SK-N-SH treated with all-trans-retinoic acid at 6 μM for 48 hours (cell line): ENCODE measurements at regions not wholly inside any gene's neighbourhood (a gene's known extent, or its start where the extent isn't known, plus 50 kb on each side); places are given as distances from the start of the nearest gene placed in this dataset.

ENCODE experiments used
- ATAC-seq: fragments of 200-7000 bp; cut with Tn5 transposase; 3 replicates; pipeline ENCODE4 v1.9.1; 2020; ENCODE audit warnings: mild to moderate bottlenecking, moderate library complexity
- ARNTL ChIP-seq: fragments of 450-650 bp; formaldehyde crosslinking; IDR thresholded peaks from 2 replicates; pipeline ENCODE4 v1.5.0; 2020; ENCODE audit warnings: low read depth, mild to moderate bottlenecking, moderate library complexity, borderline replicate concordance
- BACH2 ChIP-seq: fragments of 250-450 bp; sonication (Bioruptor Pico); IDR thresholded peaks from 2 replicates; pipeline ENCODE4 v1.9.0; 2021; ENCODE audit warnings: mild to moderate bottlenecking, borderline replicate concordance
- CSDC2 ChIP-seq: fragments of 250-450 bp; sonication (Bioruptor Pico); IDR thresholded peaks from 2 replicates; pipeline ENCODE4 v1.5.0; 2020; ENCODE audit warnings: mild to moderate bottlenecking, moderate library complexity
- ESRRG ChIP-seq: fragments of 250-450 bp; sonication (Bioruptor Pico); IDR thresholded peaks from 2 replicates; pipeline ENCODE4 v1.6.1; 2021; ENCODE audit warnings: mild to moderate bottlenecking
- GLIS3 ChIP-seq: fragments of 250-450 bp; sonication (Bioruptor Pico); IDR thresholded peaks from 2 replicates; pipeline ENCODE4 v1.5.0; 2020; ENCODE audit warnings: mild to moderate bottlenecking, moderate library complexity
- ISL1 ChIP-seq: fragments of 250-450 bp; sonication (Bioruptor Pico); IDR thresholded peaks from 2 replicates; pipeline ENCODE4 v2.1.2; 2022; ENCODE audit warnings: mild to moderate bottlenecking, moderate library complexity
- OSR1 ChIP-seq: fragments of 250-450 bp; sonication (Bioruptor Pico); IDR thresholded peaks from 2 replicates; pipeline ENCODE4 v1.8.0; 2022; ENCODE audit warnings: moderate library complexity, mild to moderate bottlenecking, inconsistent platforms
- PPARA ChIP-seq: fragments of 250-450 bp; sonication (Bioruptor Pico); IDR thresholded peaks from 2 replicates; pipeline ENCODE4 v1.5.0; 2020; ENCODE audit warnings: mild to moderate bottlenecking, borderline replicate concordance
- RARB ChIP-seq: fragments of 250-450 bp; sonication (Bioruptor Pico); IDR thresholded peaks from 2 replicates; pipeline ENCODE4 v1.8.0; 2021; ENCODE audit warnings: mild to moderate bottlenecking, moderate library complexity
- SNAI2 ChIP-seq: fragments of 250-450 bp; sonication (Bioruptor Pico); IDR thresholded peaks from 2 replicates; pipeline ENCODE4 v1.5.0; 2020; ENCODE audit warnings: mild to moderate bottlenecking, moderate library complexity
- TCF4 ChIP-seq: fragments of 250-450 bp; sonication (Bioruptor Pico); IDR thresholded peaks from 2 replicates; pipeline ENCODE4 v1.8.0; 2021; ENCODE audit warnings: mild to moderate bottlenecking, moderate library complexity, borderline replicate concordance
- TOX ChIP-seq: fragments of 250-450 bp; sonication (Bioruptor Pico); IDR thresholded peaks from 2 replicates; pipeline ENCODE4 v1.8.0; 2021; ENCODE audit warnings: mild to moderate bottlenecking, moderate library complexity, borderline replicate concordance
- ZC3H10 ChIP-seq: fragments of 250-450 bp; sonication (Bioruptor Pico); IDR thresholded peaks from 2 replicates; pipeline ENCODE4 v1.5.1; 2021; ENCODE audit warnings: mild to moderate bottlenecking, moderate library complexity
- ZFP3 ChIP-seq: fragments of 250-450 bp; sonication (Bioruptor Pico); IDR thresholded peaks from 2 replicates; pipeline ENCODE4 v1.5.0; 2020; ENCODE audit warnings: mild to moderate bottlenecking, moderate library complexity
- ZFP30 ChIP-seq: fragments of 450-650 bp; formaldehyde crosslinking; IDR thresholded peaks from 2 replicates; pipeline ENCODE4 v1.5.0; 2022; ENCODE audit warnings: mild to moderate bottlenecking, moderate library complexity
- ZNF565 ChIP-seq: fragments of 450-650 bp; formaldehyde crosslinking; conservative IDR thresholded peaks from 2 replicates; pipeline ENCODE4 v1.5.0; 2020; ENCODE audit warnings: low read depth, mild to moderate bottlenecking, moderate library complexity
- ZNF70 ChIP-seq: fragments of 450-650 bp; formaldehyde crosslinking; IDR thresholded peaks from 2 replicates; pipeline ENCODE4 v1.5.0; 2020; ENCODE audit warnings: mild to moderate bottlenecking, moderate library complexity
- ZNF8 ChIP-seq: fragments of 450-650 bp; formaldehyde crosslinking; IDR thresholded peaks from 2 replicates; pipeline ENCODE4 v1.5.0; 2020; ENCODE audit warnings: mild to moderate bottlenecking, moderate library complexity
- TF ChIP-seq, protein P1 (sequence below): fragments of 250-450 bp; sonication (Bioruptor Pico); IDR thresholded peaks from 2 replicates; pipeline ENCODE4 v1.5.0; 2020; ENCODE audit warnings: mild to moderate bottlenecking, moderate library complexity
- TF ChIP-seq, protein P2 (sequence below): fragments of 250-450 bp; sonication (Bioruptor Pico); IDR thresholded peaks from 2 replicates; pipeline ENCODE4 v1.5.1; 2020; ENCODE audit warnings: low read depth, mild to moderate bottlenecking, moderate library complexity
- TF ChIP-seq, protein P3 (sequence below): fragments of 250-450 bp; sonication (Bioruptor Pico); IDR thresholded peaks from 2 replicates; pipeline ENCODE4 v1.8.0; 2021; ENCODE audit warnings: low read depth, mild to moderate bottlenecking, moderate library complexity, borderline replicate concordance
- TF ChIP-seq, protein P4 (sequence below): fragments of 250-450 bp; sonication (Bioruptor Pico); IDR thresholded peaks from 2 replicates; pipeline ENCODE4 v1.8.0; 2020; ENCODE audit warnings: mild to moderate bottlenecking, moderate library complexity, borderline replicate concordance
- TF ChIP-seq, protein P5 (sequence below): fragments of 250-450 bp; sonication (Bioruptor Pico); IDR thresholded peaks from 2 replicates; pipeline ENCODE4 v1.5.1; 2021; ENCODE audit warnings: mild to moderate bottlenecking, moderate library complexity

DNA sequence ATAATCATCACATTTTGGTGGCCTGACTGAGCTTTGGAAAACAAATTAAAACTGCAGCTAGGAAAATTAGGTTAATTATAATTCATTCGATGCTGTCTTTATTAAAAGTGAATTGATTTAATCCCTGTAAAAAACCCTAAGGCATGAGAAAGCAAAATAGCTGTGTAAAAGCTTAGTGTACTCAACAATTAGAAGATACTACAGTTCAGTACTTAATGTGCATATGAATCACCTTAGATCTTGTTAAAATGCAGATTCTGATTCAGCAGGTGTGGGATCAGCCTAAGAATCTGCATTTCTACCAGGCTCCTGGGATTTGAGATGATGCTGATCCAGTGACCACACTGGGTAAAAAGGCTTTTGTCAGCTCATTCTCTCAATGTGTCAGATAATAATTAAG, 559.9 kb upstream of the GOLIM4 start (continued):
- no peak for TF ChIP-seq ZNF565 (CRISPR knock-in tag)
- no peak for TF ChIP-seq CSDC2

DNA sequence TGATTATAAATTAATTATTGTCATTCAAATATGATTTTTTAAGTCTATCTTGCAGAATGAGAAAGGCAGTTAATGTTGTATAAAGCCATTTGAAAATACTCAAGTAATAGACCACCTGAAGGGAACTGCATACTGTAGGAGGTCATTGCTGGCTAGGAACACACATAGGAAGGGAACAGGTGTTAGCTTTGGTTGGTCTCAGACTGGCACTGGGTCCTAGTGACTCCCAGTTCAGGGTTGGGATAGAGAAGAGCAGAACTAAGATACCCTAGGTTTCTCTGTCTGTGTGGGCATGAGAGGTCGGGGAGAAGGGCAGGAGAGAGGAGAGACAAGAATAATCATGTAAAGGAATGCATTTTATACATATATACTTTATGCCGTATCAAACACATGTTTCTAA, 559.0 kb upstream of the GOLIM4 start:
- TF ChIP-seq PPARA (CRISPR knock-in tag) (no peak), TCF4 (CRISPR knock-in tag) (no peak), ESRRG (CRISPR knock-in tag) (no peak), ISL1 (CRISPR knock-in tag) (no peak), SNAI2 (CRISPR knock-in tag) (no peak), BACH2 (CRISPR knock-in tag) (no peak), ZC3H10 (CRISPR knock-in tag) (no peak), RARB (CRISPR knock-in tag) (no peak), ZNF70 (CRISPR knock-in tag) (no peak), ZNF8 (CRISPR knock-in tag) (no peak), CSDC2 (no peak), ZFP3 (CRISPR knock-in tag) (no peak), OSR1 (no peak), GLIS3 (CRISPR knock-in tag) (no peak), TOX (CRISPR knock-in tag) (no peak)
- TF ChIP-seq, protein P1, sequence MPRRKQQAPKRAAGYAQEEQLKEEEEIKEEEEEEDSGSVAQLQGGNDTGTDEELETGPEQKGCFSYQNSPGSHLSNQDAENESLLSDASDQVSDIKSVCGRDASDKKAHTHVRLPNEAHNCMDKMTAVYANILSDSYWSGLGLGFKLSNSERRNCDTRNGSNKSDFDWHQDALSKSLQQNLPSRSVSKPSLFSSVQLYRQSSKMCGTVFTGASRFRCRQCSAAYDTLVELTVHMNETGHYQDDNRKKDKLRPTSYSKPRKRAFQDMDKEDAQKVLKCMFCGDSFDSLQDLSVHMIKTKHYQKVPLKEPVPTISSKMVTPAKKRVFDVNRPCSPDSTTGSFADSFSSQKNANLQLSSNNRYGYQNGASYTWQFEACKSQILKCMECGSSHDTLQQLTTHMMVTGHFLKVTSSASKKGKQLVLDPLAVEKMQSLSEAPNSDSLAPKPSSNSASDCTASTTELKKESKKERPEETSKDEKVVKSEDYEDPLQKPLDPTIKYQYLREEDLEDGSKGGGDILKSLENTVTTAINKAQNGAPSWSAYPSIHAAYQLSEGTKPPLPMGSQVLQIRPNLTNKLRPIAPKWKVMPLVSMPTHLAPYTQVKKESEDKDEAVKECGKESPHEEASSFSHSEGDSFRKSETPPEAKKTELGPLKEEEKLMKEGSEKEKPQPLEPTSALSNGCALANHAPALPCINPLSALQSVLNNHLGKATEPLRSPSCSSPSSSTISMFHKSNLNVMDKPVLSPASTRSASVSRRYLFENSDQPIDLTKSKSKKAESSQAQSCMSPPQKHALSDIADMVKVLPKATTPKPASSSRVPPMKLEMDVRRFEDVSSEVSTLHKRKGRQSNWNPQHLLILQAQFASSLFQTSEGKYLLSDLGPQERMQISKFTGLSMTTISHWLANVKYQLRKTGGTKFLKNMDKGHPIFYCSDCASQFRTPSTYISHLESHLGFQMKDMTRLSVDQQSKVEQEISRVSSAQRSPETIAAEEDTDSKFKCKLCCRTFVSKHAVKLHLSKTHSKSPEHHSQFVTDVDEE = no peak
- TF ChIP-seq, protein P2, sequence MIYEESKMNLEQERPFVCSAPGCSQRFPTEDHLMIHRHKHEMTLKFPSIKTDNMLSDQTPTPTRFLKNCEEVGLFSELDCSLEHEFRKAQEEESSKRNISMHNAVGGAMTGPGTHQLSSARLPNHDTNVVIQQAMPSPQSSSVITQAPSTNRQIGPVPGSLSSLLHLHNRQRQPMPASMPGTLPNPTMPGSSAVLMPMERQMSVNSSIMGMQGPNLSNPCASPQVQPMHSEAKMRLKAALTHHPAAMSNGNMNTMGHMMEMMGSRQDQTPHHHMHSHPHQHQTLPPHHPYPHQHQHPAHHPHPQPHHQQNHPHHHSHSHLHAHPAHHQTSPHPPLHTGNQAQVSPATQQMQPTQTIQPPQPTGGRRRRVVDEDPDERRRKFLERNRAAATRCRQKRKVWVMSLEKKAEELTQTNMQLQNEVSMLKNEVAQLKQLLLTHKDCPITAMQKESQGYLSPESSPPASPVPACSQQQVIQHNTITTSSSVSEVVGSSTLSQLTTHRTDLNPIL = no peak
- TF ChIP-seq, protein P3, sequence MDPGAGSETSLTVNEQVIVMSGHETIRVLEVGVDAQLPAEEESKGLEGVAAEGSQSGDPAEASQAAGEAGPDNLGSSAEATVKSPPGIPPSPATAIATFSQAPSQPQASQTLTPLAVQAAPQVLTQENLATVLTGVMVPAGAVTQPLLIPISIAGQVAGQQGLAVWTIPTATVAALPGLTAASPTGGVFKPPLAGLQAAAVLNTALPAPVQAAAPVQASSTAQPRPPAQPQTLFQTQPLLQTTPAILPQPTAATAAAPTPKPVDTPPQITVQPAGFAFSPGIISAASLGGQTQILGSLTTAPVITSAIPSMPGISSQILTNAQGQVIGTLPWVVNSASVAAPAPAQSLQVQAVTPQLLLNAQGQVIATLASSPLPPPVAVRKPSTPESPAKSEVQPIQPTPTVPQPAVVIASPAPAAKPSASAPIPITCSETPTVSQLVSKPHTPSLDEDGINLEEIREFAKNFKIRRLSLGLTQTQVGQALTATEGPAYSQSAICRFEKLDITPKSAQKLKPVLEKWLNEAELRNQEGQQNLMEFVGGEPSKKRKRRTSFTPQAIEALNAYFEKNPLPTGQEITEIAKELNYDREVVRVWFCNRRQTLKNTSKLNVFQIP (CRISPR knock-in tag) = no peak
- no peak for ATAC-seq

DNA sequence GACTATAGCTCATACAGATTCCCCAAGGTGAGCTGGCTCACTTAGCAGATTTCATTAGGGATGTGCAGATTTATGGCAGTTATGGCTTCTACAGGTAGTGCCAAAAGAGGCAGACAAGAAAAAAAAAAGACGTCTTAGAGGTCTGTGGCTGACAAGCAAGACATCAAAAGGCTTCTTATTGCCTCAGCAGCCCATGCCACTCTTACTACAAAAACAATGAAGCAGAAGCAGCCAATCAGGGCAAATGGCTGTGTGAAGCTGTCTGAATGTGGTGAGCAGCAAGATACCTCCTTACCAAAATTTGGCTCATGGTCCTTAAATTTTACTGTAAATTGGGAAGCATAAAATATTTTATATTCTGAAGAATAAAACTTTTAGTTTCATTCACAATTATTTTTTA, 557.5 kb upstream of the GOLIM4 start:
- TF ChIP-seq ARNTL (CRISPR knock-in tag) (no peak), PPARA (CRISPR knock-in tag) (no peak), ZNF70 (CRISPR knock-in tag) (no peak), TOX (CRISPR knock-in tag) (no peak), BACH2 (CRISPR knock-in tag) (no peak), ISL1 (CRISPR knock-in tag) (no peak), SNAI2 (CRISPR knock-in tag) (no peak), TCF4 (CRISPR knock-in tag) (no peak), ZNF565 (CRISPR knock-in tag) (no peak), ZFP30 (CRISPR knock-in tag) (no peak), ZNF8 (CRISPR knock-in tag) (no peak)
- TF ChIP-seq, protein P4, sequence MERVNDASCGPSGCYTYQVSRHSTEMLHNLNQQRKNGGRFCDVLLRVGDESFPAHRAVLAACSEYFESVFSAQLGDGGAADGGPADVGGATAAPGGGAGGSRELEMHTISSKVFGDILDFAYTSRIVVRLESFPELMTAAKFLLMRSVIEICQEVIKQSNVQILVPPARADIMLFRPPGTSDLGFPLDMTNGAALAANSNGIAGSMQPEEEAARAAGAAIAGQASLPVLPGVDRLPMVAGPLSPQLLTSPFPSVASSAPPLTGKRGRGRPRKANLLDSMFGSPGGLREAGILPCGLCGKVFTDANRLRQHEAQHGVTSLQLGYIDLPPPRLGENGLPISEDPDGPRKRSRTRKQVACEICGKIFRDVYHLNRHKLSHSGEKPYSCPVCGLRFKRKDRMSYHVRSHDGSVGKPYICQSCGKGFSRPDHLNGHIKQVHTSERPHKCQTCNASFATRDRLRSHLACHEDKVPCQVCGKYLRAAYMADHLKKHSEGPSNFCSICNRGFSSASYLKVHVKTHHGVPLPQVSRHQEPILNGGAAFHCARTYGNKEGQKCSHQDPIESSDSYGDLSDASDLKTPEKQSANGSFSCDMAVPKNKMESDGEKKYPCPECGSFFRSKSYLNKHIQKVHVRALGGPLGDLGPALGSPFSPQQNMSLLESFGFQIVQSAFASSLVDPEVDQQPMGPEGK (CRISPR knock-in tag) = no peak
- TF ChIP-seq, protein P1 = no peak
- TF ChIP-seq, protein P2 = no peak
- TF ChIP-seq, protein P3 (CRISPR knock-in tag) = no peak
- TF ChIP-seq, protein P5, sequence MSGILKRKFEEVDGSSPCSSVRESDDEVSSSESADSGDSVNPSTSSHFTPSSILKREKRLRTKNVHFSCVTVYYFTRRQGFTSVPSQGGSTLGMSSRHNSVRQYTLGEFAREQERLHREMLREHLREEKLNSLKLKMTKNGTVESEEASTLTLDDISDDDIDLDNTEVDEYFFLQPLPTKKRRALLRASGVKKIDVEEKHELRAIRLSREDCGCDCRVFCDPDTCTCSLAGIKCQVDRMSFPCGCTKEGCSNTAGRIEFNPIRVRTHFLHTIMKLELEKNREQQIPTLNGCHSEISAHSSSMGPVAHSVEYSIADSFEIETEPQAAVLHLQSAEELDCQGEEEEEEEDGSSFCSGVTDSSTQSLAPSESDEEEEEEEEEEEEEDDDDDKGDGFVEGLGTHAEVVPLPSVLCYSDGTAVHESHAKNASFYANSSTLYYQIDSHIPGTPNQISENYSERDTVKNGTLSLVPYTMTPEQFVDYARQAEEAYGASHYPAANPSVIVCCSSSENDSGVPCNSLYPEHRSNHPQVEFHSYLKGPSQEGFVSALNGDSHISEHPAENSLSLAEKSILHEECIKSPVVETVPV (CRISPR knock-in tag) = no peak
- ATAC-seq = no peak
